WTC11 (cell line): ENCODE measurements at regions not wholly inside any gene's neighbourhood (a gene's known extent, or its start where the extent isn't known, plus 50 kb on each side); places are given as distances from the start of the nearest gene placed in this dataset.

Experiments
- ATAC-seq: fragments of 200-7000 bp; cut with Tn5 transposase; 2 replicates; pipeline ENCODE4 v1.10.0; 2021; ENCODE audit warnings: mild to moderate bottlenecking, moderate library complexity
- CTCF ChIA-PET: fragments of 300-600 bp; sonication (Branson Sonifier 250); formaldehyde crosslinking; loops from one replicate; lab custom pipeline; 2021; ENCODE audit warnings: antibody characterized with exemption; lab: Charles Lee
- POLR2A ChIA-PET: fragments of 350-600 bp; sonication (Branson Sonifier 250); formaldehyde crosslinking; loops from one replicate; lab custom pipeline; 2021; ENCODE audit warnings: antibody characterized with exemption; lab: Charles Lee
- DNase-seq: peaks from one replicate; pipeline ENCODE4 v3.0.0; 2021; ENCODE audit warnings: low spot score
- H3K27ac Mint-ChIP-seq: 2 replicates; pipeline ENCODE4 v1.8.0; 2021; ENCODE audit warnings: mixed read lengths
- H3K27me3 Mint-ChIP-seq: 2 replicates; pipeline ENCODE4 v1.8.0; 2021; ENCODE audit warnings: low read depth, mild to moderate bottlenecking, moderate library complexity, mixed read lengths
- H3K36me3 Mint-ChIP-seq: 2 replicates; pipeline ENCODE4 v1.8.0; 2021; ENCODE audit warnings: mixed read lengths
- H3K4me1 Mint-ChIP-seq: 2 replicates; pipeline ENCODE4 v1.8.0; 2022; ENCODE audit warnings: mixed read lengths
- H3K4me3 Mint-ChIP-seq: 2 replicates; pipeline ENCODE4 v1.8.0; 2021; ENCODE audit warnings: mild to moderate bottlenecking, moderate library complexity, mixed read lengths
- H3K9me3 Mint-ChIP-seq: 2 replicates; pipeline ENCODE4 v1.8.0; 2021; ENCODE audit warnings: mixed read lengths
- AR ChIP-seq: fragments of 250-450 bp; sonication (Bioruptor Pico); IDR thresholded peaks from 2 replicates; pipeline ENCODE4 v1.9.0; 2021; ENCODE audit warnings: mild to moderate bottlenecking
- ATF1 ChIP-seq: sonication (generic); formaldehyde crosslinking; IDR thresholded peaks from 2 replicates; pipeline ENCODE4 v1.8.1; 2023; ENCODE audit warnings: mild to moderate bottlenecking, moderate library complexity, missing genetic modification reagents
- ATF3 ChIP-seq: sonication (generic); formaldehyde crosslinking; conservative IDR thresholded peaks from 2 replicates; pipeline ENCODE4 v1.8.1; 2022; ENCODE audit warnings: mild to moderate bottlenecking, missing genetic modification reagents
- ERG ChIP-seq: fragments of 250-450 bp; sonication (Bioruptor Pico); IDR thresholded peaks from 2 replicates; pipeline ENCODE4 v1.8.0; 2021; ENCODE audit warnings: mild to moderate bottlenecking
- FOXJ3 ChIP-seq: sonication (generic); formaldehyde crosslinking; IDR thresholded peaks from 2 replicates; pipeline ENCODE4 v1.9.0; 2021; ENCODE audit warnings: missing genetic modification reagents, mild to moderate bottlenecking, borderline replicate concordance
- FOXP1 ChIP-seq: sonication (generic); formaldehyde crosslinking; IDR thresholded peaks from 2 replicates; pipeline ENCODE4 v1.8.0; 2022; ENCODE audit warnings: missing genetic modification reagents, mild to moderate bottlenecking, moderate library complexity, borderline replicate concordance
- HMGXB4 ChIP-seq: sonication (generic); formaldehyde crosslinking; IDR thresholded peaks from 2 replicates; pipeline ENCODE4 v1.8.1; 2023; ENCODE audit warnings: mild to moderate bottlenecking, moderate library complexity, missing genetic modification reagents
- MAX ChIP-seq: sonication (generic); formaldehyde crosslinking; IDR thresholded peaks from 2 replicates; pipeline ENCODE4 v1.8.0; 2022; ENCODE audit warnings: mild to moderate bottlenecking, missing genetic modification reagents
- NR1H2 ChIP-seq: sonication (generic); formaldehyde crosslinking; IDR thresholded peaks from 2 replicates; pipeline ENCODE4 v1.9.0; 2021; ENCODE audit warnings: mild to moderate bottlenecking, moderate library complexity, missing genetic modification reagents
- OVOL2 ChIP-seq: fragments of 250-450 bp; sonication (Bioruptor Pico); IDR thresholded peaks from 2 replicates; pipeline ENCODE4 v1.9.0; 2021; ENCODE audit warnings: mild to moderate bottlenecking, borderline replicate concordance
- SOX15 ChIP-seq: fragments of 250-450 bp; sonication (Bioruptor Pico); IDR thresholded peaks from 2 replicates; pipeline ENCODE4 v1.9.0; 2021; ENCODE audit warnings: mild to moderate bottlenecking
- TCF7 ChIP-seq: sonication (generic); formaldehyde crosslinking; IDR thresholded peaks from 2 replicates; pipeline ENCODE4 v1.8.0; 2022; ENCODE audit warnings: mild to moderate bottlenecking, low read depth, missing genetic modification reagents, moderate library complexity
- ZNF138 ChIP-seq: sonication (generic); formaldehyde crosslinking; conservative IDR thresholded peaks from 2 replicates; pipeline ENCODE4 v1.8.1; 2022; ENCODE audit warnings: mild to moderate bottlenecking, moderate library complexity, missing genetic modification reagents
- ZNF396 ChIP-seq: fragments of 250-450 bp; sonication (Bioruptor Pico); IDR thresholded peaks from 2 replicates; pipeline ENCODE4 v1.8.0; 2021; ENCODE audit warnings: mild to moderate bottlenecking, moderate library complexity, borderline replicate concordance
- ZNF416 ChIP-seq: fragments of 250-450 bp; sonication (Bioruptor Pico); IDR thresholded peaks from 2 replicates; pipeline ENCODE4 v1.9.0; 2021; ENCODE audit warnings: mild to moderate bottlenecking, inconsistent platforms

- Mint-ChIP-seq H3K27ac (no peak overlapping the region), H3K4me3 (no peak overlapping the region), H3K27me3 (peaks cover 3% of the 10 kb centered on the region; the same call in 1 of the 2 replicates), H3K4me1 (peaks cover 15% of the 10 kb centered on the region), H3K9me3 (no peaks in the 10 kb centered on the region), H3K36me3 (no peaks in the 10 kb centered on the region)
- CTCF ChIA-PET: no interaction called here
- DNase-seq (no peak), ATAC-seq (no peak)
- POLR2A ChIA-PET: no interaction called here
- TF ChIP-seq FOXJ3 (CRISPR knock-in tag): no peak
Observed at GRCh38 chr20:24095303-24095702, 106.7 kb upstream of the GGTLC1 start.

- POLR2A ChIA-PET: no interaction called here
- Mint-ChIP-seq H3K27ac (no peak overlapping the region), H3K4me1 (no peaks in the 10 kb centered on the region), H3K9me3 (no peaks in the 10 kb centered on the region), H3K27me3 (no peaks in the 10 kb centered on the region), H3K36me3 (no peaks in the 10 kb centered on the region), H3K4me3 (no peak overlapping the region)
- CTCF ChIA-PET: no interaction called here
- DNase-seq: no peak
- TF ChIP-seq SOX15 (CRISPR knock-in tag) (no peak), FOXJ3 (CRISPR knock-in tag) (no peak), ZNF396 (CRISPR knock-in tag) (no peak), HMGXB4 (CRISPR knock-in tag) (no peak), ERG (CRISPR knock-in tag) (no peak), AR (CRISPR knock-in tag) (no peak), FOXP1 (CRISPR knock-in tag) (no peak), ATF1 (CRISPR knock-in tag) (no peak)
- no peak for ATAC-seq
Observed at GRCh38 chr20:24089576-24089975, 101.0 kb upstream of the GGTLC1 start.

- ChIA-PET CTCF (no interaction called here), POLR2A (no interaction called here)
- Mint-ChIP-seq H3K4me3 (no peak overlapping the region), H3K36me3 (no peaks in the 10 kb centered on the region), H3K4me1 (no peaks in the 10 kb centered on the region)
- no peak for DNase-seq
- TF ChIP-seq MAX (CRISPR knock-in tag) (no peak), OVOL2 (CRISPR knock-in tag) (no peak), ATF3 (no peak)
- TF ChIP-seq, all 79 proteins: peak for 0
- Mint-ChIP-seq H3K9me3 (0 out of 2 replicates have a peak, but pooled peaks cover 3% of the 10 kb centered on the region), H3K27ac (no peak overlapping the region), H3K27me3 (no peaks in the 10 kb centered on the region)
- ATAC-seq: no peak
Observed at GRCh38 chr20:24086121-24086520, 97.5 kb upstream of the GGTLC1 start.

GRCh38 chr20:24084281-24084680, 95.7 kb upstream of the GGTLC1 start:
- no peak overlapping the region for H3K27ac Mint-ChIP-seq
- 0 out of 2 replicates have a peak, but pooled peaks cover 3% of the 10 kb centered on the region for H3K9me3 Mint-ChIP-seq
- CTCF ChIA-PET: interaction anchor here (1.1 kb wide), 1 partner anchor 18 kb away, joined by 4 read pairs; no protein-coding TSS in a partner anchor
- no peak for ATAC-seq
- H3K4me3 Mint-ChIP-seq: no peak overlapping the region
- TF ChIP-seq ZNF416 (CRISPR knock-in tag) (no peak), NR1H2 (CRISPR knock-in tag) (no peak), AR (CRISPR knock-in tag) (no peak), ZNF396 (CRISPR knock-in tag) (no peak), TCF7 (CRISPR knock-in tag) (no peak), ZNF138 (CRISPR knock-in tag) (no peak)
- no peak for DNase-seq
- POLR2A ChIA-PET: no interaction called here
- no peaks in the 10 kb centered on the region for H3K36me3 Mint-ChIP-seq
- no peaks in the 10 kb centered on the region for H3K27me3 Mint-ChIP-seq
- H3K4me1 Mint-ChIP-seq: no peaks in the 10 kb centered on the region
